Astrocyte (in vitro differentiated cells and primary cell): ENCODE measurements at regions not wholly inside any gene's neighbourhood (a gene's known extent, or its start where the extent isn't known, plus 50 kb on each side); places are given as distances from the start of the nearest gene placed in this dataset.

ENCODE experiments used
- DNase-seq: peaks from one replicate; pipeline ENCODE4 v3.0.0-alpha.2; 2010; ENCODE audit warnings: low read depth
- FAIRE-seq: peaks from 2 replicates; lab custom pipeline; 2011; peaks lifted over from hg19 to GRCh38; lab: Jason Lieb, UNC
- H2AFZ ChIP-seq: 2 replicates; pipeline ENCODE4 v1.6.0; 2012; ENCODE audit warnings: low read depth, low read length, inconsistent platforms
- H3K27ac ChIP-seq: 2 replicates; pipeline ENCODE4 v1.5.1; 2011; ENCODE audit warnings: low read depth, low read length, inconsistent platforms
- H3K27me3 ChIP-seq: 2 replicates; pipeline ENCODE4 v1.6.0; 2011; ENCODE audit warnings: low read length, inconsistent platforms; ENCODE audit not compliant: insufficient read depth
- H3K36me3 ChIP-seq: 2 replicates; pipeline ENCODE4 v1.5.1; 2011; ENCODE audit warnings: low read length, inconsistent platforms; ENCODE audit not compliant: insufficient read depth
- H3K4me1 ChIP-seq: 2 replicates; pipeline ENCODE4 v1.5.1; 2011; ENCODE audit warnings: low read length, inconsistent platforms; ENCODE audit not compliant: insufficient read depth
- H3K4me2 ChIP-seq: 2 replicates; pipeline ENCODE4 v1.6.0; 2012; ENCODE audit warnings: low read length, inconsistent platforms
- H3K4me3 ChIP-seq: 2 replicates; pipeline ENCODE4 v1.5.1; 2011; ENCODE audit warnings: low read depth, mild to moderate bottlenecking, low read length, inconsistent platforms; ENCODE audit not compliant: insufficient read depth
- H3K79me2 ChIP-seq: 2 replicates; pipeline ENCODE4 v1.6.0; 2012; ENCODE audit warnings: mild to moderate bottlenecking, low read length, inconsistent platforms; ENCODE audit not compliant: insufficient read depth
- H3K9ac ChIP-seq: 2 replicates; pipeline ENCODE4 v1.6.0; 2012; ENCODE audit warnings: mild to moderate bottlenecking, low read length, inconsistent platforms
- H3K9me3 ChIP-seq: 2 replicates; pipeline ENCODE4 v1.5.1; 2012; ENCODE audit warnings: low read depth, mild to moderate bottlenecking, low read length, inconsistent platforms; ENCODE audit not compliant: insufficient read depth
- H4K20me1 ChIP-seq: 2 replicates; pipeline ENCODE4 v1.6.0; 2012; ENCODE audit warnings: low read length, inconsistent platforms; ENCODE audit not compliant: insufficient read depth
- H3K27ac Mint-ChIP-seq: one replicate; pipeline ENCODE4 v1.8.0; 2021; ENCODE audit warnings: mild to moderate bottlenecking, mixed read lengths; ENCODE audit not compliant: unreplicated experiment
- H3K27me3 Mint-ChIP-seq: one replicate; pipeline ENCODE4 v1.8.0; 2021; ENCODE audit warnings: low read depth, mixed read lengths; ENCODE audit not compliant: unreplicated experiment
- H3K36me3 Mint-ChIP-seq: one replicate; pipeline ENCODE4 v1.8.0; 2021; ENCODE audit warnings: low read depth, mixed read lengths; ENCODE audit not compliant: unreplicated experiment
- H3K4me1 Mint-ChIP-seq: one replicate; pipeline ENCODE4 v1.8.0; 2021; ENCODE audit warnings: low read depth, mixed read lengths; ENCODE audit not compliant: unreplicated experiment
- H3K4me3 Mint-ChIP-seq: one replicate; pipeline ENCODE4 v1.8.0; 2021; ENCODE audit warnings: mild to moderate bottlenecking, moderate library complexity, mixed read lengths; ENCODE audit not compliant: unreplicated experiment
- H3K9me3 Mint-ChIP-seq: one replicate; pipeline ENCODE4 v1.8.0; 2021; ENCODE audit warnings: mild to moderate bottlenecking, mixed read lengths; ENCODE audit not compliant: unreplicated experiment
- EZH2 ChIP-seq: IDR thresholded peaks from 2 replicates; pipeline ENCODE4 v1.6.1; 2012; ENCODE audit warnings: mild to moderate bottlenecking, low read length, inconsistent platforms; ENCODE audit not compliant: insufficient read depth
- TF ChIP-seq, protein P1 (sequence below): IDR thresholded peaks from 2 replicates; pipeline ENCODE4 v1.5.1; 2011; ENCODE audit warnings: low read depth, mild to moderate bottlenecking, inconsistent platforms, low read length, moderate library complexity; ENCODE audit not compliant: insufficient read depth

DNA sequence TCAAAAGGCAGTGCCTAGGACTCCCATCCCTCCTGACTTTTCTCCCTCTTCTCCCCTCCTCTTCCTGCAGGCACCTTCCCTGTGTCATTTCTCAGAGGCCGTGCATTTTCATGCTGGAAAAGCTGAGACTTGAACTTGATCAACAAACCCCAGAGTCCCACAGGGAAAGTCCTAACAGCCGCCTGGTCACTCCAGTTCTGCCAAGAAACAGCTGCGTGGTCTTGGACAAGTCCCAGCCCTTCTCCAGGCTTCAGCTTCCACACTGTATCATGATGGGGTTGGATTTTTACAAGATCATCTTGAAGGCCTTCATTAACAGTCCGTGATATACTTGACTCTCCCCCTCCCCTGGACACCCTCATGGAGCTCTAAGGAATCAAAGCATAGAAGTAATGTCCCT is 366.0 kb downstream of the BCOR start:
- Mint-ChIP-seq H3K9me3 (peaks cover 3% of the 10 kb centered on the region), H3K27ac (no peak overlapping the region)

DNA sequence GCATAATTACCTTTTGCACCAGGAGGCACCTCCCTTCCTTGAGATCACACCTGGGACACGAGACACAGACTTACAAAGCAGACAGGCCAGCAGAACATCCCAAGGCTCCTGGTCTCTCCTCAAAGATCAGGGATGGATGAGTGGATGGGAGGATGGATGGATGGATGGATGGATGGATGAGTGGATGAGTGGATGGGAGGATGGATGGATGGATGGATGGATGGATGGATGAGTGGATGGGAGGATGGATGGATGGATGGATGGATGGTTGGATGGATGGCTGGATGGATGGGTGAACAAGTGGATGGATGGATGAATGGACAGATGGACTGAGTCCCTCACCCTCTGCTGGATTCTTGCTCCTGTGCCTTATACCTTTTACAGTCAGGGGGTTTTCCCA is 364.0 kb downstream of the BCOR start:
- Mint-ChIP-seq H3K9me3 (peaks cover 2% of the 10 kb centered on the region), H3K4me3 (no peak overlapping the region), H3K36me3 (no peaks in the 10 kb centered on the region), H3K27ac (no peak overlapping the region), H3K4me1 (peaks cover 5% of the 10 kb centered on the region), H3K27me3 (peaks cover 2% of the 10 kb centered on the region)
- no peak for FAIRE-seq
- DNase-seq = no peak
- Histone ChIP-seq H3K4me2 (no peak overlapping the region), H2AFZ (no peak overlapping the region), H3K9me3 (no peaks in the 10 kb centered on the region), H3K79me2 (no peaks in the 10 kb centered on the region), H3K4me3 (no peak overlapping the region), H3K4me1 (peaks cover 28% of the 10 kb centered on the region), H3K36me3 (no peaks in the 10 kb centered on the region), H3K9ac (no peak overlapping the region), H3K27ac (no peak overlapping the region), H4K20me1 (no peaks in the 10 kb centered on the region), H3K27me3 (no peaks in the 10 kb centered on the region)
- TF ChIP-seq, protein P1, sequence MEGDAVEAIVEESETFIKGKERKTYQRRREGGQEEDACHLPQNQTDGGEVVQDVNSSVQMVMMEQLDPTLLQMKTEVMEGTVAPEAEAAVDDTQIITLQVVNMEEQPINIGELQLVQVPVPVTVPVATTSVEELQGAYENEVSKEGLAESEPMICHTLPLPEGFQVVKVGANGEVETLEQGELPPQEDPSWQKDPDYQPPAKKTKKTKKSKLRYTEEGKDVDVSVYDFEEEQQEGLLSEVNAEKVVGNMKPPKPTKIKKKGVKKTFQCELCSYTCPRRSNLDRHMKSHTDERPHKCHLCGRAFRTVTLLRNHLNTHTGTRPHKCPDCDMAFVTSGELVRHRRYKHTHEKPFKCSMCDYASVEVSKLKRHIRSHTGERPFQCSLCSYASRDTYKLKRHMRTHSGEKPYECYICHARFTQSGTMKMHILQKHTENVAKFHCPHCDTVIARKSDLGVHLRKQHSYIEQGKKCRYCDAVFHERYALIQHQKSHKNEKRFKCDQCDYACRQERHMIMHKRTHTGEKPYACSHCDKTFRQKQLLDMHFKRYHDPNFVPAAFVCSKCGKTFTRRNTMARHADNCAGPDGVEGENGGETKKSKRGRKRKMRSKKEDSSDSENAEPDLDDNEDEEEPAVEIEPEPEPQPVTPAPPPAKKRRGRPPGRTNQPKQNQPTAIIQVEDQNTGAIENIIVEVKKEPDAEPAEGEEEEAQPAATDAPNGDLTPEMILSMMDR = no peak
- no peak for TF ChIP-seq EZH2

More for the DNA sequence above, 366.0 kb downstream of the BCOR start:
- no peaks in the 10 kb centered on the region for H4K20me1 ChIP-seq
- TF ChIP-seq EZH2 = no peak
- TF ChIP-seq, protein P1 = no peak
- Mint-ChIP-seq H3K4me3 (no peak overlapping the region), H3K27me3 (peaks cover 2% of the 10 kb centered on the region), H3K4me1 (peaks cover 11% of the 10 kb centered on the region), H3K36me3 (no peaks in the 10 kb centered on the region)
- H3K27ac ChIP-seq = no peak overlapping the region
- H3K79me2 ChIP-seq = no peaks in the 10 kb centered on the region
- DNase-seq = no peak
- no peak for FAIRE-seq
- peaks cover 29% of the 10 kb centered on the region for H3K4me1 ChIP-seq
- H3K4me2 ChIP-seq = no peak overlapping the region
- no peaks in the 10 kb centered on the region for H3K36me3 ChIP-seq
- no peaks in the 10 kb centered on the region for H3K9me3 ChIP-seq
- H2AFZ ChIP-seq = no peak overlapping the region
- no peak overlapping the region for H3K9ac ChIP-seq
- H3K4me3 ChIP-seq = no peak overlapping the region
- H3K27me3 ChIP-seq = no peaks in the 10 kb centered on the region

DNA sequence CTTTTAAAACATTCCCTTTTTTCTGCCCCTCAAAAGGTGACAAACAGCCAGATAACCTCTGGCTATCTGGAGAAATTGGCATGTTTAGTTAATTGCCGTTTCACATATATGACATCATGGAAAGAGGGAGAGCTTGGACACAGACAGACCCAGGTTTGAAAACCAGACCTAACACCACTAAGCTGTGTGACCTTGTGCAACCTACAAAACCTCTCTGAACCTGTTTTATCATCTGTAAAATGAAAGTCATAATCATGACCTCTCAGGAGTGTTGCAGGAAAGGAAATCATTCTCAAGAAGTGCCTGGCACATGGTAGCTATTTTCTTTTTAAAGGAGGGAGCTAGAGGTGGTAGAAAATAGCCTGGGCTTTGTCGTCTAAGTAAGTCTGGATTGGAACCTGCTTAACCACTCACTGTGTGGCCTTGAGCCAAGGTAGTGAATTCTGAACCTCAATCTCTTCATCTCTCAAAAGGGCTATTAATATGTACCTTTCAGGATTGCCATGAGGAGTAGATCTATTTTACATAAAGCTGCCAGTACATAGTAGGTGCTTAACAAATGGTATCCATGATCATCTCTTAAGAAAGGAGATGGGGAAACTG is 363.5 kb downstream of the BCOR start:
- DNase-seq = no peak
- H3K9me3 Mint-ChIP-seq = peaks cover 2% of the 10 kb centered on the region
- Histone ChIP-seq H3K27ac (no peak overlapping the region), H3K9me3 (no peaks in the 10 kb centered on the region), H3K4me2 (no peak overlapping the region), H3K4me1 (peaks cover 28% of the 10 kb centered on the region), H3K9ac (no peak overlapping the region), H2AFZ (no peak overlapping the region), H3K79me2 (no peaks in the 10 kb centered on the region), H3K4me3 (no peak overlapping the region), H3K36me3 (no peaks in the 10 kb centered on the region), H4K20me1 (no peaks in the 10 kb centered on the region), H3K27me3 (no peaks in the 10 kb centered on the region)
- no peak overlapping the region for H3K27ac Mint-ChIP-seq
- peaks cover 5% of the 10 kb centered on the region for H3K4me1 Mint-ChIP-seq
- H3K4me3 Mint-ChIP-seq = no peak overlapping the region
- H3K27me3 Mint-ChIP-seq = peaks cover 2% of the 10 kb centered on the region
- FAIRE-seq = no peak
- TF ChIP-seq EZH2 = no peak
- TF ChIP-seq, protein P1 = no peak
- no peaks in the 10 kb centered on the region for H3K36me3 Mint-ChIP-seq
